HG02981 (cell line): ENCODE measurements at regions not wholly inside any gene's neighbourhood (a gene's known extent, or its start where the extent isn't known, plus 50 kb on each side); places are given as distances from the start of the nearest gene placed in this dataset.
A peak's percentile ranks its signal among the peaks of the same experiment; 100 is the strongest.

Source experiments
- ATAC-seq: cut with Tn5 transposase; IDR thresholded peaks from one replicate; pipeline ENCODE4 v1.9.1; 2021; ENCODE audit warnings: mild to moderate bottlenecking, moderate library complexity; ENCODE audit not compliant: unreplicated experiment

- peak; percentile 85 for ATAC-seq
Measured at GRCh38 chr4:145299380-145300076, 119.1 kb upstream of the OTUD4 start.

- ATAC-seq: peak; percentile 37
Measured at GRCh38 chr4:145298885-145299284, 118.5 kb upstream of the OTUD4 start.

- no peak for ATAC-seq
Measured at GRCh38 chr4:145297556-145297955, 117.2 kb upstream of the OTUD4 start.

GRCh38 chr4:145295547-145295946, 115.2 kb upstream of the OTUD4 start:
- ATAC-seq: no peak

- ATAC-seq: no peak
Measured at GRCh38 chr4:145295122-145295521, 114.7 kb upstream of the OTUD4 start.

- no peak for ATAC-seq
Measured at GRCh38 chr4:145293658-145294057, 113.3 kb upstream of the OTUD4 start.

- ATAC-seq: no peak
Measured at GRCh38 chr4:145290955-145291354, 110.6 kb upstream of the OTUD4 start.

GRCh38 chr4:145289403-145290076, 109.2 kb upstream of the OTUD4 start:
- no peak for ATAC-seq

- no peak for ATAC-seq
Measured at GRCh38 chr4:145287351-145287750, 107.0 kb upstream of the OTUD4 start.

- no peak for ATAC-seq
Measured at GRCh38 chr4:145285928-145286327, 105.5 kb upstream of the OTUD4 start.

- ATAC-seq: no peak
Measured at GRCh38 chr4:145283909-145284308, 103.5 kb upstream of the OTUD4 start.

GRCh38 chr4:145281951-145282350, 101.6 kb upstream of the OTUD4 start:
- no peak for ATAC-seq

GRCh38 chr4:145281224-145281623, 100.8 kb upstream of the OTUD4 start:
- ATAC-seq: no peak

GRCh38 chr4:145280541-145280940, 100.2 kb upstream of the OTUD4 start:
- ATAC-seq: no peak

- no peak for ATAC-seq
Measured at GRCh38 chr4:145279122-145279960, 99.0 kb upstream of the OTUD4 start.

GRCh38 chr4:145278341-145279121, 98.1 kb upstream of the OTUD4 start:
- ATAC-seq: no peak

- no peak for ATAC-seq
Measured at GRCh38 chr4:145277011-145277410, 96.6 kb upstream of the OTUD4 start.

- no peak for ATAC-seq
Measured at GRCh38 chr4:145276050-145276449, 95.7 kb upstream of the OTUD4 start.

GRCh38 chr4:145271194-145271593, 90.8 kb upstream of the OTUD4 start:
- no peak for ATAC-seq

GRCh38 chr4:145266881-145267280, 86.5 kb upstream of the OTUD4 start:
- no peak for ATAC-seq

- no peak for ATAC-seq
Measured at GRCh38 chr4:145260091-145260490, 79.7 kb upstream of the OTUD4 start.
